Epidermal melanocyte (primary cell): ENCODE measurements at regions not wholly inside any gene's neighbourhood (a gene's known extent, or its start where the extent isn't known, plus 50 kb on each side); places are given as distances from the start of the nearest gene placed in this dataset.

Experiments
- DNase-seq: peaks from one replicate; pipeline ENCODE4 v3.0.0; 2011; ENCODE audit warnings: low spot score; ENCODE audit not compliant: insufficient read length

- DNase-seq = no peak
These were observed 365.5 kb downstream of the UQCRFS1 start for GRCh38 chr19:28847468-28847867.

- no peak for DNase-seq
These were observed 366.7 kb downstream of the UQCRFS1 start for GRCh38 chr19:28846094-28846812.

- no peak for DNase-seq
These were observed 369.0 kb downstream of the UQCRFS1 start for GRCh38 chr19:28843761-28844492.

- DNase-seq = no peak
These were observed 371.4 kb downstream of the UQCRFS1 start for GRCh38 chr19:28841531-28841930.

DNA sequence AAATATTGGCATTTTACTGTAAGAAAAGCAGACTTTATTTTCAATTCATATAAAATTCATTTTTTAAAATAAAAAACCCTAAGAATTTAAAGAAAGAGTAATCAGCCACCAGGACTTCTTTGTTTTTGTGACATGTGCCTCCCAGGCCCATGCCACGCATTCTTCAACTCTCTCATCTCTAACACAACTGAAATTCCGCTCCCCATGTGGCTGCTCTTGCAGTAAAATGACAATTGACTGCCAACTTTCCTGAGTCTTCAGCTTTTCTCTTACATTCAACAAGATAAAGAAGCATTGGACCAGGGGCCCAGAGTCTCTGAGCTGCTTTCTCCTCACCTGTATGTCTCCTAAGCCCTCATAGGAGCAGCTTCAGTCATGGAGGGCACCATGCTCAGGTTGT, 372.1 kb downstream of the UQCRFS1 start:
- DNase-seq = no peak

- no peak for DNase-seq
These were observed 373.5 kb downstream of the UQCRFS1 start for GRCh38 chr19:28839455-28839854.

- DNase-seq = no peak
These were observed 374.0 kb downstream of the UQCRFS1 start for GRCh38 chr19:28838909-28839308.

DNA sequence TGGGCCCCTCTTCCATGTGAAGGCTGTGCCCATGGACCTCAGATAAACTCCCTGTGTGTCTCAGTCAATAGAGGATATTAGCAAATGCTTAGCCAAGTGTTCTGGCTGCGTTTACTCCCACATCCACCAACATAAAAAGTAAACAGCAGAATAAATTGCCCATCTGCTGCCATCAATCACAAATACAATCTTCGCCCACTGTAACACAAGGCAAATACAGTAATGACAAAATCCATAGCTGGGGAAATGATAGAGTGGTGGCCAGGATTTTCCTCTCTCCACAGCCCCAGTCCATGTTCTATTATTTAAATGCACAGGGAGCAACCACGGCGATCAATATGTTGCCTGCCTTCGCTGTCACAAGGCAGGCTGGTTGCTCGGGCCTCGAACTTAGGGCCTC, 376.5 kb downstream of the UQCRFS1 start:
- DNase-seq = no peak

GRCh38 chr19:28834996-28835395, 378.0 kb downstream of the UQCRFS1 start:
- no peak for DNase-seq

GRCh38 chr19:28831462-28831861, 381.5 kb downstream of the UQCRFS1 start:
- no peak for DNase-seq

- DNase-seq = no peak
These were observed 383.2 kb downstream of the UQCRFS1 start for GRCh38 chr19:28829762-28830161.

- DNase-seq = no peak
These were observed 383.6 kb downstream of the UQCRFS1 start for GRCh38 chr19:28829359-28829758.

GRCh38 chr19:28828276-28828870, 384.6 kb downstream of the UQCRFS1 start:
- no peak for DNase-seq

DNA sequence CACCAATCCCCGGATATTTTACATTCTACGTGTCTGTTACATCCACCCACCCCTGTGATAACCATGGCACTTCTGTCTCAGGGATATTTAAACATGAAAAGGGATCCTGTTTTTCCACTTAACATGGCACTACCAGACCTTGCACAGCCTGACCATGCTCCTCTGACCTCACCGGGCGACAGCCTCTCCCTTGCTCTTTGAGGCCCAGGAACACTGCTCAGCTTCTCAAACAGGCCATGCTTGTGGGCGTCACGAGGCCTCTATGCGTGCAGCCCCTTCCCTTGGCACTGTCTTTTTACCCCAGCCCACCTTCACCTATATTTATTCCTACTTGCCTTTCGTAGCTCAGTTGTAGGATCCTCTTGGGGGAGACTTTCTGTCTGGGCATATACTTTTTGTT, 385.6 kb downstream of the UQCRFS1 start:
- DNase-seq = no peak

- DNase-seq = no peak
These were observed 389.5 kb downstream of the UQCRFS1 start for GRCh38 chr19:28823338-28823961.

DNA sequence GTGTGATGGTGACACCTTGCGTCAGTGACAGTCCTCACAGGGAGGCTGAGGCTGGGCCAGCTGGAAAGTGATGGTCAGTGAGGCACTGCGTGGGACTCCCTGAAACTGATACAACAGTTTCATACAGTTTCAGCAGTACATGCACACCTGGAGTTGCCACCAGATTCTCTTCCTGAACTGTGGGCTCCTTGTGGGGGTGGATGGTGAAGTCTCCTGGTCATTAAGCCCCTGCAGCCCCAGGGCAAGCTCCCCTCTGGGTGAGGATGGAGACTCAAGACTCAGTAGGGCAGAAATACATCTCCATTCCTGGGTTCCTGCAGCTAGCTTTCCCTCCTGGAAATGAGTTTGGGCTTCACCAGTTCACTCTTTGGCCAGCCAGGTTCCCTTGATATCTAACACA, 392.7 kb downstream of the UQCRFS1 start:
- no peak for DNase-seq

GRCh38 chr19:28815257-28815656, 397.7 kb downstream of the UQCRFS1 start:
- no peak for DNase-seq

- DNase-seq = no peak
These were observed 418.6 kb downstream of the UQCRFS1 start for GRCh38 chr19:28794301-28794700.

DNA sequence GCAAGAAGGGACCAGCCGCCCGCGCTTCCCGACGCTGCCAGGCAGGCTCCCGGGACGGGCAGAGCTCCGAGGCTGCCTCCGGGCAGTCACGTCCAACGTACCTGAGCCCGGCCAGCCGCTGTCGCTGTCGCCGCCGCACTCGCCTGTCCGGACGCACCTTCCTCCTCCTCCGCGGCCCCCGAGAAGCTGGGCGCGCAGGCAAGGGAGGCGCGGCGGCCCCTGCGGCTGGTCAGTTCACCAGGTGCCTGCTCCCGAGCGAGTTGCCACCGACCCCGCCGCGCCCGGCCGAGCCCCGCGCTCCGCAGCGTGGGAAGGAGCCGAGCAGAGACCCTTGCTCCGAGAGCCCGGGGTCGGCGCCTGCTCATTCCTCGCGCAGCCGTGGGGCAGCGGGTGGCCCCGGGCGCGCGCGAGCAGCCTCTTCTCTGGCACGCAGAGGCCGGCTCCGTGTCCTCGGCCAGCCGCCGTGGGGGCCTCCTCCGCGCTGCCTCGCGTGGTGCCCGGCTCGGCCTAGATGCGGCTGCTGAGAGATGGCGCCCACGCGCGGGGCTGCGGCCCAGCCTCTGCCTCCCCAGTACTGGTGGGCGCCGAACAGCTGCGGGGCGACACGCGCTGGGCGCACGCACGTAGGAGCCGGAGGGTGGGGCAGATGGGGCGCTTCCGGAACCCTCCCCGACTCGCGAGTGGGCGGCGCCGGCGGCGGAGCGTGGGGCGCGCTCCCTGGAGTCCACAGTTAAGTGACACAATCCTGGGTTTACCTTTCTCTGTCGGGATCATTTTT, 419.4 kb downstream of the UQCRFS1 start:
- no peak for DNase-seq

DNA sequence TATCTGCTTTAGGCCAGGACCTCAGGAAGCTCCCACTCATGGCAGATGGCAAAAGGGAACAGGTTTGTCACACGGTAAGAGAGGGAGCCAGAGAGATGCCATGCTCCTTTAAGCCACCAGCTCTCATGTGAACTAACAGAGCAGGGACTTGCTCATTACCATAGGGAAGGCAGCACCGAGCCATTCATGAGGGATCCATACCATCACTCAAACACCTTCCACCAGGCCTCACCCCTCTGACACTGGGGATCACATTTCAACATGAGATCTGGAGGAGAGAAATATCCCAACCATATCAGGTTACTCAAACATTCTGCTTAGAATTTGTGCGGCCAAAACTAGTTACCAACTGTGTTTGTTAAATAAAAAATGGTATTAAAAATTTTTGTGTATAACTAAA, 427.0 kb downstream of the UQCRFS1 start:
- DNase-seq = no peak

DNA sequence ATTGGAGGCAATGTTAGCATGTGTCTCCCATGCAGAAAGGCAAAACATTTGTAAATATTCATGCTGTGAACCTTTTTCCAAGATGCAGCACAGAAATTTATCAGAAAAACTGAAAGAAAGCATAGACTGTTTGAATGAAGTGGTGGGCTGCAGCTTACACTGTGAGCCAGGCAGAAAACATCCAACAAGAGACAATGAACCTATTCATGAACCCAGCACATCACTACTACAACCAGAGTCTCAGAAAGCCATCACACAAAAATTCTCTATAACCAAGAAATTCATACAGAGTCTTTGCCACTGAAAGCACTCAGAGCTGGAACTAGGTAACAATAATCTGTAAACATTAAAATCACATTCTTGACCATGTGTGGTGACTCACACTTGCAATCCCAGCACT, 448.9 kb downstream of the UQCRFS1 start:
- no peak for DNase-seq
